Vagina (tissue), 2 donors: ENCODE measurements at regions not wholly inside any gene's neighbourhood (a gene's known extent, or its start where the extent isn't known, plus 50 kb on each side); places are given as distances from the start of the nearest gene placed in this dataset.

Experiments
- DNase-seq, 2 donors: peaks; one replicate each; pipeline ENCODE4 v3.0.0-alpha.2; 2017; ENCODE audit errors: extremely low spot score in 2 of 2
- H3K27ac ChIP-seq: fragments of 200-600 bp; sonication (generic); one replicate; pipeline ENCODE4 v1.5.1; 2019
- H3K27me3 ChIP-seq: fragments of 200-600 bp; sonication (generic); one replicate; pipeline ENCODE4 v1.5.1; 2019
- H3K36me3 ChIP-seq, 2 donors: fragments of 200-600 bp; sonication (generic); one replicate each; pipeline ENCODE4 v1.5.1; 2017 to 2019
- H3K4me1 ChIP-seq: fragments of 200-600 bp; sonication (generic); one replicate; pipeline ENCODE4 v1.5.1; 2019
- H3K4me3 ChIP-seq, 2 donors: fragments of 200-600 bp; sonication (generic); 1 replicate in 1 of 2; 2 replicates in 1 of 2; pipeline ENCODE4 v1.5.1; 2016 to 2019
- H3K9me3 ChIP-seq: fragments of 200-600 bp; sonication (generic); one replicate; pipeline ENCODE4 v1.5.1; 2019
- POLR2A ChIP-seq, 2 donors: fragments of 450-650 bp; IDR thresholded peaks; one replicate each; pipeline ENCODE4 v1.6.1; 2017; ENCODE audit warnings: antibody characterized with exemption in 2 of 2, mild to moderate bottlenecking in 2 of 2, moderate library complexity in 2 of 2
- POLR2AphosphoS5 ChIP-seq, 2 donors: sonication (generic); formaldehyde crosslinking; IDR thresholded peaks; one replicate each; pipeline ENCODE4 v1.9.0; 2017; ENCODE audit warnings: antibody characterized with exemption in 2 of 2, mild to moderate bottlenecking in 2 of 2, low read depth in 1 of 2; ENCODE audit not compliant: insufficient read depth in 1 of 2
- intact Hi-C: fragments of 100-400 bp; cut with DNase I; formaldehyde crosslinking; loops from one replicate; pipeline ENCODE4 v1.15.1; 2023
- TF ChIP-seq, protein P1 (sequence below), 3 experiments: fragments of 450-650 bp in 2 of 3; fragments of 200-600 bp in 1 of 3; sonication (generic) in 1 of 3; IDR thresholded peaks; one replicate each; pipeline ENCODE4 v1.5.1; 2017 to 2019; ENCODE audit warnings: antibody characterized with exemption in 3 of 3, mild to moderate bottlenecking in 2 of 3, moderate library complexity in 2 of 3

DNA sequence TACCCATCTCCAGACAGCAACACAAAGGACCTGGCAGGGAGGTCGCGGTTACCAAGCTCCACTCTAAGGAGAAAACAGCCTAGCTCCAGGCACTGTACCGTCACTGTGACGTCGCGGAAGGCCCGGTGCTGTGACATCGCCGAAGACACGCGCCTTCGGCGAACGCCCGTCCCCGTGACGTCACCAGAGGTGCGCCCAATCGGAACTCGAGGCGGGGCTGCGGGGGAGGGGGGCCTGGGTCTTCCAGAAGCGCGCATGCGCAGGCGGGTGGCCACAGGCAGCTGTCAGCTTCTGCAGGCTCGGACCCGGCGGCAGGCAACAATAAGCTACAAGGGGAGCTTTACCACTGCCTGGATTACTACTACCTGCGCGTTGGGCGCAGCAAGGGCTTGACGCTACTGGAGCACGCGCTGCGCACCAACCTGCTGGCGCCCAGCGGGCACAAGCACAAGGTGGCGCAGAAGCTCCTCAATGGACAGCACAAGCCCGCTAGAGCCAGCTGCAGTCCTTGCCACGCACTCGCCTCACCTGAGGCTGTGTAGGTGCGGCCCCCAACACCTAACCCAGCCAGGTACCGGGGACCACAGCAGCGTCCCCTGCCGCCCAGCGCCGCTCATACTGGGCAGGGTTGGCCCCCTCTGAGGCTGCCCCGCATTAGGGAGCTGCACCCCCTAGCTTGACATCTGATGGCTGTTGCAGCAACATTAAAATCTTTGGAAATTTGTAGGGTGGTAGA, 208.4 kb downstream of the TPST1 start:
- Histone ChIP-seq H3K9me3 (no peaks in the 10 kb centered on the region), H3K4me1 (peaks cover 18% of the 10 kb centered on the region), H3K27me3 (no peaks in the 10 kb centered on the region), H3K27ac (no peak overlapping the region), H3K36me3 (peaks cover 0 to 6% of the 10 kb centered on the region in 2 donors), H3K4me3 (peak overlapping the region; percentile 43 to 59)
- intact Hi-C loops: no loop called here
- peak in 1 of 2 donors; percentile 88 for DNase-seq
- TF ChIP-seq POLR2AphosphoS5 (IDR thresholded peaks at IDR 0.05; ENCODE audit: insufficient read depth in 1 of 2, low read depth in 1 of 2): peak in 1 of 2 donors; percentile 51
- no peak for TF ChIP-seq POLR2A (IDR thresholded peaks at IDR 0.05)
- TF ChIP-seq, protein P1, sequence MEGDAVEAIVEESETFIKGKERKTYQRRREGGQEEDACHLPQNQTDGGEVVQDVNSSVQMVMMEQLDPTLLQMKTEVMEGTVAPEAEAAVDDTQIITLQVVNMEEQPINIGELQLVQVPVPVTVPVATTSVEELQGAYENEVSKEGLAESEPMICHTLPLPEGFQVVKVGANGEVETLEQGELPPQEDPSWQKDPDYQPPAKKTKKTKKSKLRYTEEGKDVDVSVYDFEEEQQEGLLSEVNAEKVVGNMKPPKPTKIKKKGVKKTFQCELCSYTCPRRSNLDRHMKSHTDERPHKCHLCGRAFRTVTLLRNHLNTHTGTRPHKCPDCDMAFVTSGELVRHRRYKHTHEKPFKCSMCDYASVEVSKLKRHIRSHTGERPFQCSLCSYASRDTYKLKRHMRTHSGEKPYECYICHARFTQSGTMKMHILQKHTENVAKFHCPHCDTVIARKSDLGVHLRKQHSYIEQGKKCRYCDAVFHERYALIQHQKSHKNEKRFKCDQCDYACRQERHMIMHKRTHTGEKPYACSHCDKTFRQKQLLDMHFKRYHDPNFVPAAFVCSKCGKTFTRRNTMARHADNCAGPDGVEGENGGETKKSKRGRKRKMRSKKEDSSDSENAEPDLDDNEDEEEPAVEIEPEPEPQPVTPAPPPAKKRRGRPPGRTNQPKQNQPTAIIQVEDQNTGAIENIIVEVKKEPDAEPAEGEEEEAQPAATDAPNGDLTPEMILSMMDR (IDR thresholded peaks at IDR 0.05): peak in 2 of 3 experiments; percentile 25 to 27

- no peak for TF ChIP-seq POLR2AphosphoS5 (IDR thresholded peaks at IDR 0.05; ENCODE audit: insufficient read depth in 1 of 2, low read depth in 1 of 2)
- TF ChIP-seq POLR2A (IDR thresholded peaks at IDR 0.05): no peak
- TF ChIP-seq, protein P1 (IDR thresholded peaks at IDR 0.05): no peak
- no peaks in the 10 kb centered on the region for H3K36me3 ChIP-seq
- no peaks in the 10 kb centered on the region for H3K9me3 ChIP-seq
- no peak overlapping the region for H3K4me3 ChIP-seq
- H3K4me1 ChIP-seq: peaks cover 18% of the 10 kb centered on the region
- intact Hi-C loops: no loop called here
- no peaks in the 10 kb centered on the region for H3K27me3 ChIP-seq
- peak in 1 of 2 donors; percentile 37 for DNase-seq
- H3K27ac ChIP-seq: no peak overlapping the region
These were observed 210.6 kb downstream of the TPST1 start for GRCh38 chr7:66415659-66416265.

DNA sequence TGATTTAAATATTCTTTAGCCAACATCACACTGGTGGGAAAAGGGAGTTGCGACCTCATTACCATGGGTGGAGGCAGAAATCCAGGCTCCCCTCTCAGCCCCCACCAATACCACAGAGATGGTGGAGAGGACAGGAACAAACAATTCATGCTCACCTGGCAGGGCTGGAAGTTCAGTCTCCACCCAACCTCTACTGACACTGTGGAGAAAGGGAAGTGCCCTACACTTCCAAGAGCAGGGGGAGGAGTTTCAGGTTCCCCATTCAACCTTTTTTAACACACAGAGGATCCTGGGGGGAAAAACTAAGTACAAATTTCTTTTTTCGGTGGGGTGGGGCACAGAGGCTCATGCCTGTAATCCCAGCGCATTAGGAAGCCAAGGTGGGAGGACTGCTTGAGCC, 210.1 kb upstream of the KCTD7 start:
- Histone ChIP-seq H3K36me3 (no peaks in the 10 kb centered on the region), H3K9me3 (no peaks in the 10 kb centered on the region), H3K27ac (no peak overlapping the region), H3K4me3 (no peak overlapping the region), H3K4me1 (peaks cover 11% of the 10 kb centered on the region), H3K27me3 (no peaks in the 10 kb centered on the region)
- intact Hi-C loops: no loop called here
- no peak for DNase-seq
- TF ChIP-seq POLR2A (IDR thresholded peaks at IDR 0.05) (no peak), POLR2AphosphoS5 (IDR thresholded peaks at IDR 0.05; ENCODE audit: insufficient read depth in 1 of 2, low read depth in 1 of 2) (no peak)
- TF ChIP-seq, protein P1 (IDR thresholded peaks at IDR 0.05): no peak

- Histone ChIP-seq H3K27me3 (no peaks in the 10 kb centered on the region), H3K36me3 (no peaks in the 10 kb centered on the region), H3K4me3 (no peak overlapping the region), H3K4me1 (peaks cover 4% of the 10 kb centered on the region), H3K9me3 (no peaks in the 10 kb centered on the region), H3K27ac (no peak overlapping the region)
- intact Hi-C loops: no loop called here
- no peak for DNase-seq
- no peak for TF ChIP-seq POLR2A (IDR thresholded peaks at IDR 0.05)
- TF ChIP-seq POLR2AphosphoS5 (IDR thresholded peaks at IDR 0.05; ENCODE audit: insufficient read depth in 1 of 2, low read depth in 1 of 2): no peak
- TF ChIP-seq, protein P1 (IDR thresholded peaks at IDR 0.05): no peak
These were observed 209.5 kb upstream of the KCTD7 start for GRCh38 chr7:66419210-66419609.
